ENCODE measurements at regions not wholly inside any gene's neighbourhood (a gene's known extent, or its start where the extent isn't known, plus 50 kb on each side); places are given as distances from the start of the nearest gene placed in this dataset.
A peak's percentile ranks its signal among the peaks of the same experiment; 100 is the strongest.

- no peaks in the 10 kb centered on the region for H3K4me1 ChIP-seq (ENCODE audit: control insufficient read depth, insufficient read depth, low read length)
- H3K27ac ChIP-seq (ENCODE audit: extremely low read depth, low read depth, low read length) = no peak overlapping the region
- no peak overlapping the region for H3K4me3 ChIP-seq (ENCODE audit: low read depth, low read length)
- H3K36me3 ChIP-seq (ENCODE audit: control insufficient read depth in 2 of 2, insufficient read depth in 1 of 2, low read length in 2 of 2) = no peaks in the 10 kb centered on the region
- POLR2A ChIA-PET = no interaction called here
- CTCF ChIA-PET = no interaction called here
- TF ChIP-seq SCRT1 (tag by site-specific recombination; IDR thresholded peaks at IDR 0.05; ENCODE audit: borderline replicate concordance) (no peak), ZNF677 (tag by site-specific recombination; IDR thresholded peaks at IDR 0.05) (no peak), MYNN (tag by site-specific recombination; IDR thresholded peaks at IDR 0.05; ENCODE audit: borderline replicate concordance) (no peak), SETDB1 (IDR thresholded peaks at IDR 0.05; ENCODE audit: insufficient read length, low read length) (no peak), ZEB2 (tag by site-specific recombination; IDR thresholded peaks at IDR 0.05) (no peak), ZNF548 (tag by site-specific recombination; IDR thresholded peaks at IDR 0.05) (no peak), ZNF169 (tag by site-specific recombination; IDR thresholded peaks at IDR 0.05) (no peak), ZNF629 (tag by site-specific recombination; IDR thresholded peaks at IDR 0.05) (no peak), ZNF555 (tag by site-specific recombination; conservative IDR thresholded peaks at IDR 0.05) (no peak)
- no peaks in the 10 kb centered on the region for H3K9me3 ChIP-seq (ENCODE audit: control insufficient read depth, insufficient read depth, low read depth, low read length)
Measured at GRCh38 chr7:93773446-93773845, 117.1 kb downstream of the TFPI2 start.

- H3K36me3 ChIP-seq (ENCODE audit: control insufficient read depth in 2 of 2, insufficient read depth in 1 of 2, low read length in 2 of 2) = no peaks in the 10 kb centered on the region
- H3K4me1 ChIP-seq (ENCODE audit: control insufficient read depth, insufficient read depth, low read length) = no peaks in the 10 kb centered on the region
- ChIA-PET POLR2A (no interaction called here), CTCF (no interaction called here)
- no peaks in the 10 kb centered on the region for H3K9me3 ChIP-seq (ENCODE audit: control insufficient read depth, insufficient read depth, low read depth, low read length)
- TF ChIP-seq ZNF362 (tag by site-specific recombination; IDR thresholded peaks at IDR 0.05) = 0 out of 2 replicates have a peak, but pooled peaks have one; percentile 49
- TF ChIP-seq ATF2 (tag by site-specific recombination; IDR thresholded peaks at IDR 0.05; ENCODE audit: low read depth) = peak; percentile 65; the same call in 1 of the 2 replicates
- no peak for TF ChIP-seq ZNF514 (tag by site-specific recombination; IDR thresholded peaks at IDR 0.05)
- H3K27ac ChIP-seq (ENCODE audit: extremely low read depth, low read depth, low read length) = no peak overlapping the region
- H3K4me3 ChIP-seq (ENCODE audit: low read depth, low read length) = no peak overlapping the region
Measured at GRCh38 chr7:93765475-93765874, 125.1 kb downstream of the TFPI2 start.

- no peaks in the 10 kb centered on the region for H3K9me3 ChIP-seq (ENCODE audit: control insufficient read depth, insufficient read depth, low read depth, low read length)
- H3K27ac ChIP-seq (ENCODE audit: extremely low read depth, low read depth, low read length) = no peak overlapping the region
- TF ChIP-seq KLF7 (tag by site-specific recombination; IDR thresholded peaks at IDR 0.05; ENCODE audit: borderline replicate concordance) (no peak), ZNF658 (tag by site-specific recombination; IDR thresholded peaks at IDR 0.05) (no peak)
- ChIA-PET POLR2A (no interaction called here), CTCF (no interaction called here)
- no peaks in the 10 kb centered on the region for H3K4me1 ChIP-seq (ENCODE audit: control insufficient read depth, insufficient read depth, low read length)
- no peak overlapping the region for H3K4me3 ChIP-seq (ENCODE audit: low read depth, low read length)
- H3K36me3 ChIP-seq (ENCODE audit: control insufficient read depth in 2 of 2, insufficient read depth in 1 of 2, low read length in 2 of 2) = no peaks in the 10 kb centered on the region
Measured at GRCh38 chr7:93758631-93759030, 131.9 kb downstream of the TFPI2 start.

- no peaks in the 10 kb centered on the region for H3K36me3 ChIP-seq (ENCODE audit: control insufficient read depth in 2 of 2, insufficient read depth in 1 of 2, low read length in 2 of 2)
- H3K4me3 ChIP-seq (ENCODE audit: low read depth, low read length) = no peak overlapping the region
- CTCF ChIA-PET = no interaction called here
- POLR2A ChIA-PET = no interaction called here
- H3K4me1 ChIP-seq (ENCODE audit: control insufficient read depth, insufficient read depth, low read length) = no peaks in the 10 kb centered on the region
- H3K9me3 ChIP-seq (ENCODE audit: control insufficient read depth, insufficient read depth, low read depth, low read length) = no peaks in the 10 kb centered on the region
- H3K27ac ChIP-seq (ENCODE audit: extremely low read depth, low read depth, low read length) = no peak overlapping the region
- no peak for TF ChIP-seq SETDB1 (IDR thresholded peaks at IDR 0.05; ENCODE audit: insufficient read length, low read length)
- TF ChIP-seq AEBP2 (tag by site-specific recombination; IDR thresholded peaks at IDR 0.05; ENCODE audit: borderline replicate concordance) = no peak
- no peak for TF ChIP-seq ZNF677 (tag by site-specific recombination; IDR thresholded peaks at IDR 0.05)
- no peak for TF ChIP-seq ZNF626 (tag by site-specific recombination; IDR thresholded peaks at IDR 0.05)
- no peak for TF ChIP-seq ZNF664 (tag by site-specific recombination; IDR thresholded peaks at IDR 0.05)
- no peak for TF ChIP-seq ZNF692 (tag by site-specific recombination; IDR thresholded peaks at IDR 0.05)
- no peak for TF ChIP-seq PBX3 (CRISPR knock-in tag; IDR thresholded peaks at IDR 0.05)
- no peak for TF ChIP-seq ZNF223 (tag by site-specific recombination; IDR thresholded peaks at IDR 0.05)
- no peak for TF ChIP-seq ZNF629 (tag by site-specific recombination; IDR thresholded peaks at IDR 0.05)
- no peak for TF ChIP-seq ZFP3 (tag by site-specific recombination; IDR thresholded peaks at IDR 0.05; ENCODE audit: low read depth)
Measured at GRCh38 chr7:93757426-93757825, 133.1 kb downstream of the TFPI2 start.
